GDM1 (cell line): ENCODE measurements at regions not wholly inside any gene's neighbourhood (a gene's known extent, or its start where the extent isn't known, plus 50 kb on each side); places are given as distances from the start of the nearest gene placed in this dataset.

Source experiments
- DNase-seq: peaks from one replicate; lab custom pipeline; 2025; lab: John Stamatoyannopoulos, UW

DNA sequence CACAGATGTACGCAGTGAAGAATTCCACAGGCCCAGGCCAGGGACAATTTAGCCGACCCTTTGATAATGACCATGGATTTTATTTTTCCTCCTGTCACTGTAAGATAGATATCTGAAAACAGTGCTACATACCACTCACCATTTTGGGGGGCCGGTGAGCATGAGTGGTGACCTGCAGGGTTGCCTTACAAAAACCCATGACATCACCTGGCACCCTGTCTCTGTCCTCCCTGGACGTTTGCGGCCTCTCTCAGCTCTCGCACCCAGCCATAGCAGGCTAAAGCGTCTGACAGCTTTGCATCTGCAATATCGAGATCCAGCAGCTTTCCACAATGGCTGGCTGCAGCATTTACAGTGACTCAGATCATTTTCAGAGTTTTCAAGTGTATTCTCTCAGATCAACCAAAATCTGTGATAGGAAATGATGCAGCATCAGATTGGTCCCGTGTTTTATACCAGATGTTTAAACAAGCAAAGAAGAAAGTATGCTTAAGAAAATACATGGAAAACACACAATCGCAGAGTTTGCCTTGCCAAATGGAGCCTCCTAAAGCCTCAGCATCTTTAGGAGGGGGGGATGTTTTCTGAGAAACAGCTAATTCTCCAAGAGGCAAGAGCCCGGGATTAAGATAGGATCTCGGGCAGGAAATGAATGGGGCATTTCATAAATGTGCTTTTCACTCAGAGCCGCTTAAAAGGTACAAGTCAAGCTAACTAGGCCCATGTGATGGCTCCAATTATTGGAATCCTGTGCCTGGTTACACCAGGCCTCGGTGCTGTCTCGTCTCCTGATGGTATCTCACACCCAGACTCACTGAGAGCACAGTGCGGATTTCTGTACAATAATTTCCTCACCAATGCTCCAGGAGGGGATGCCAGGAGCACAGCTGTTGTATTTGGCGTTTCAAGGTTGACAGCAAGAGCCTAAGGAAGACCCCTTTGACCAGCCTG lies 257.3 kb downstream of the XXYLT1 start:
- DNase-seq: no peak

DNA sequence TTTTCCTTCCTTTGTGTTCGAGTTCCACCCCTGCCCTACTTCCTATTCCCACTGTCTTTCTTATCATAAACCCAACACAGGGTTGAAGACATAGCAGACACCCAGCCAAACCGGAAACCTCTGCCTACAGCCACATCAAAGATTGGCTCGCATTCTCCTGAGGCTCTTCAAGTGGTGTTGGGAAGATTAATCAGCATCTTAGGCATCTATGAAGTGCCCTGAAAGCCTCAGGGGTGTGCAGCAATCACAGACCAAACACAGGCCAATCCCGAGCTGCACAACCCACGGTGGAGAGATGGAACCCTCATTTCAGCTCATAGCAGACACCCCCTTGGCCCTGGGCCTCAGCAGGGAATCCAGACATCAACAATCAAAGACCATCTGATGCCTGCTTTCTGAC lies 255.9 kb downstream of the XXYLT1 start:
- no peak for DNase-seq

DNA sequence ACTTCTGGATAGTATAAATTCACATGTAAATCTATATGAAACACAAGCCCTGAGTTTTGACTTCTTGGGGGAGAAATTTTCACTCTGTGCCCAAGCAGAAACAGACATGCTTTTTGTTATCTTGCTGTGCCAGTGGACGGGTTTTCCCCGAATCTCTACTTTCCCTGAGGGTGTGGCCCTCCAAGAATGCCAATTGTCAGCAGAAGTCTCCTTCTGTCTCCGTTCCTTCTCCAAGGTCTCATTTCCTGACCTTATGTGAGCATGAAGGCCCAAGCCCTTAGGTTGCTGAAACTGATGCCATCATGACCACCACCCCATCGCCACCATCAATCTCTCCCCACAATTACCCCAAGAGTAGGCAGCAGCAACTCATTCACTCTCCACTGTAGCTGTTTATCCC lies 253.8 kb downstream of the XXYLT1 start:
- no peak for DNase-seq
